H1 (cell line): ENCODE measurements at regions not wholly inside any gene's neighbourhood (a gene's known extent, or its start where the extent isn't known, plus 50 kb on each side); places are given as distances from the start of the nearest gene placed in this dataset.

Experiments used
- BCL11A ChIP-seq, 2 experiments: IDR thresholded peaks; one replicate each; pipeline ENCODE4 v1.6.1; 2011; ENCODE audit warnings: low read depth in 2 of 2, low read length in 2 of 2, mild to moderate bottlenecking in 2 of 2
- HDAC2 ChIP-seq, 2 experiments: fragments of 300-600 bp in 1 of 2; sonication (generic) in 1 of 2; IDR thresholded peaks; 2 replicates each; pipeline ENCODE4 v1.6.1; 2011 to 2012; ENCODE audit warnings: low read depth in 2 of 2, low read length in 2 of 2, mild to moderate bottlenecking in 2 of 2, moderate library complexity in 2 of 2, borderline replicate concordance in 1 of 2, inconsistent platforms in 1 of 2
- JUN ChIP-seq: IDR thresholded peaks from 2 replicates; pipeline ENCODE4 v1.6.1; 2011; ENCODE audit warnings: low read depth, mild to moderate bottlenecking, improper control_type of control experiment, low read length
- SUZ12 ChIP-seq: fragments of 200-600 bp; sonication (generic); IDR thresholded peaks from 2 replicates; pipeline ENCODE4 v1.6.1; 2012; ENCODE audit warnings: mild to moderate bottlenecking, inconsistent platforms, low read length, moderate library complexity, mixed read lengths
- TAF1 ChIP-seq: IDR thresholded peaks from 2 replicates; pipeline ENCODE4 v1.6.1; 2011; ENCODE audit warnings: mild to moderate bottlenecking, low read depth, low read length

DNA sequence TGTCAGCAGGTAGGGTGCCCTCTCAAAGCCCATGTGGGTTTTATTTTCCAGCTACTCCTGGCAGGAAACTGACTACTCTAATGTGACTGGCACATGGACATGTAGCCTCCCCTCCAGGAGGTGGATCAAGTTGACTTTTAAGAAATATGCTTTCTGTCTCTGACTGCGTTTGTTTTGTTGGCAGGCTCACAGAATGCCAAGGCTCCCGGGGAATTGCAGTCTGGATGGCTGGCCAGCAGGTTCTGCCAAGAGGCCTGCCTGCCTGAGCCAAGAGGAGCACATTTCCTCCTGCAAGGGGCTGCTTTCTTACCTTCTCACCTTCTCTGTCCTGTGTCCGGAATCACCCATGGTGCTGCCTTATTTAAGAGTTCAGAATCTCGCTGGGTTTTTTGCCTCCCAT is 217.3 kb upstream of the ERCC4 start (continued):
- TF ChIP-seq TAF1 (no peak), HDAC2 (IDR thresholded peaks at IDR 0.05; ENCODE audit: borderline replicate concordance in 1 of 2, low read depth in 2 of 2, low read length in 2 of 2) (no peak), SUZ12 (no peak), JUN (no peak), BCL11A (IDR thresholded peaks at IDR 0.05; ENCODE audit: low read depth in 2 of 2, low read length in 2 of 2) (no peak)
